H54 (cell line): ENCODE measurements at regions not wholly inside any gene's neighbourhood (a gene's known extent, or its start where the extent isn't known, plus 50 kb on each side); places are given as distances from the start of the nearest gene placed in this dataset.

Experiments
- DNase-seq: peaks from one replicate; pipeline ENCODE4 v3.0.0; 2011; ENCODE audit warnings: low spot score, mixed read lengths; ENCODE audit not compliant: insufficient read length
- FAIRE-seq: peaks from 3 replicates; lab custom pipeline; 2011; peaks lifted over from hg19 to GRCh38; lab: Jason Lieb, UNC
- POLR2A ChIP-seq: IDR thresholded peaks from 2 replicates; pipeline ENCODE4 v1.6.1; 2011; ENCODE audit warnings: low read depth, mild to moderate bottlenecking, low read length

DNA sequence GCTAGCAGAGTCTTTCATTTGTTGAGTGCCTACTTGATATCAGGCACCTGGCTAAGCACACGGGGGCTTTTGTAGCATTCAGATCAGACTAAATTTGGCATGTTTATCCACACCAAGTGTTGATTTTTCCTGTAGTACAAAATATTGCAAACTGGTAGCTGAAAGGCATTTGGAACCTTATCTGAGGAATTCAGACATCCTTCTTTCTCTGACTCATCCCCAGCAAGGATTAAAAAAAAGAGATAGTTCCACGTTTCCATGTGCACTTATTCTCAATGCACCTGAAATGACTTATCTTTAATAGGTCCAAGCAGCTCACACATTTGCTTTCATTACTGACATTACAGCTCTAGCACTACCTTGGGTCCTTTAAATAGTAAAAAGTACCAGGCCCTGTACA is 786.0 kb upstream of the GRM7 start:
- DNase-seq (no peak), FAIRE-seq (no peak)
- no peak for TF ChIP-seq POLR2A

DNA sequence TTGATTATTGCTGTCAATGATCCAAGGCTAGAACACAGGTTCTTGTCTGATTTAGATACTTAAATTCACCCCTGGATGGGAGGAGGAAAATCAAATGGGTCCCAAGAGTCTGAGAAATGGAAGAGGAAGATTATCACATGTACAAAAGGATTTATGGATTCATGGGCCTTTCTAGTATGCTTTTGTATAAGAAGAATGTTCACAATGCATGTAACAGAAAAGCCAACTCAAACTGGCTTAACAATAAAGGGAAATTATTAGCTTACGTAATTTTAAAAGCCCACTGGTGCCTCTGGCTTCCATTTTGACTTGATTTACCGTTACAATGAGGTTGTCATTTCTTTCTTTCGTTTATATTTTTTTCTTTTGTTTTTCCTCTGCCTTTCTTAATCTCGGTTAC is 782.5 kb upstream of the GRM7 start:
- no peak for DNase-seq
- FAIRE-seq: no peak
- no peak for TF ChIP-seq POLR2A

DNA sequence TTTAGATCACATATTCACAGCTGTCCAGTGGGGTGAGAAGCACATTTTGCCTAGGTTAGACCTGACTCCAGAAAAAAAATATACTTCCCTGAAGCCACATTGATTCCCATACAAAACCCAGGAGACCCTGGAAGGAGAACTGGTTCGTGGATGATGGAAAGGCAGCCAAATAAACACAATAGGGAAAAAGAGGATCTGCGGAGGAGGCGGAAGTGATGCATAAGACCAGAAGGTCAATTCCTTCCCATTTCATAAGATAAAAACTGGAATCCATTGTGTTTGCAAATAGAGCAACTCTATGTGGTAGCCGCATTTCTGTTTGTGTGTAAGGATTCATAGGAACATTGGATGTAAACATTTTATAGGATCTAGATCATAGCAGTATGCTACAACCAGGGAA is 781.9 kb upstream of the GRM7 start:
- FAIRE-seq (no peak), DNase-seq (no peak)
- TF ChIP-seq POLR2A: no peak

DNA sequence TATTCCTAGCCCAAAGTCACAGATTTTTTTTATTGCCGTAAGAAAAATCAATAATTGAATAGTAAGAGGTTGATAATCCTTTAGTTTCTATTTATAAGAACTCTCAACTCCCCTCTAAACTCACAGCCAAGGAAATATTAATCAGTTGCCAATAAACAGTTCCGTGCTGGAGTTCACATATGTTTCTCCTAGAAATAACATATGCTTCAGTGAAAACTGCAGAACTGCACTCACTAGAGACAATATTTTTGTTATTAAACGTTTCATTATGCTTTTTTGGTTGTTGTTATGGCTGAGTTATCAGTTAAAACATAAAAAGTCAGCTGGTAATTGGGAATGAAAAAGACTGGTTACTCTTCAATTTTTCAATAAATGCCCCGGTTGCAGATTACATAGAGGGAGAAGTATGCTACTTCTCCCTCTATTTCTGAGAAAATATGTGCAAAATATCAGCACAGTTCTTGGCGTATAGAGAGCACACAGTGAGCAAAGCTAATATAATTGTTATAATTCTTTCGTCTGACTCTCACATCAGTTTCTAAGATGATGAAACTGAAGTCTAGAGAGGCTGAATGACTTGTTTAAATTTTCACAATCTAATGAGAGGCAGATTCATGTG is 781.2 kb upstream of the GRM7 start:
- DNase-seq: no peak
- TF ChIP-seq POLR2A: no peak
- no peak for FAIRE-seq

DNA sequence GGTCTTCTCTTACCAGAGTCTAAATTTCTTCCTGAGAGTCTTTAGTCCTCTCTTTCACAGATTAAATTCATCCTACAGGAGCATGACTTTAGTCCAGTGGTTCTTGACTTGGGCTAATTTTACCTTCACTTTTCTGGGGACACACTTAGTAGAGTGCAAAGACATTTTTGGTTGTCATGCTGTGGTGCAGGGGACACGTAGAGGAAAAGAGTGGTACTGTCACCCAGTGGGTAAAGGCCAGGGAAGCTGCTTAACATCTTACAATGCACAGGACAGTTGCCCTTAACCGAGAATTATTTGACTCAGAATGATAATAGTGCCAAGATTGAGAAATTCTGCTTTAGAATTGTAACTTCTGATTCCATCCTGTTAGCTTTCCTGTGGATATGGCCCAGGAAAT is 772.5 kb upstream of the GRM7 start:
- DNase-seq: no peak
- no peak for FAIRE-seq
- TF ChIP-seq POLR2A: no peak

DNA sequence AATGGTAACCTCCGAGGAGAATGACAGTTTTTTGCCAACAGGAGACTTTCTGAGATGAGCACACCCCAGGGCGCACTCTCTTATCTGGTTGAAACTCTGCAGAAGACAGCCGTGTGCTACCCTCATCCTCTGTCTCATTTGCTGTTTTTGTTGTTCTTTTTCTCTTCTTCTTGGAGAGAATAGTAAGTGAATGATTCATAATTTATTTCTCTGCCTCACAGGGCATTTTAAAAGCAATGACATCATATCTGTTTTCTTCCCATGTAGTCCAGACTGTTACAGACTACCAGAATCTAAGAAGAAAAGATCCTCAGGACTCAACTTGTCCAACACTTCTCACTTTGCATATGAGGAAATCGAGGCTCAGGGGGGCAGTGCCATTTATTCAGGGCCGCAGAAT is 771.1 kb upstream of the GRM7 start:
- FAIRE-seq: no peak
- no peak for DNase-seq
- no peak for TF ChIP-seq POLR2A

DNA sequence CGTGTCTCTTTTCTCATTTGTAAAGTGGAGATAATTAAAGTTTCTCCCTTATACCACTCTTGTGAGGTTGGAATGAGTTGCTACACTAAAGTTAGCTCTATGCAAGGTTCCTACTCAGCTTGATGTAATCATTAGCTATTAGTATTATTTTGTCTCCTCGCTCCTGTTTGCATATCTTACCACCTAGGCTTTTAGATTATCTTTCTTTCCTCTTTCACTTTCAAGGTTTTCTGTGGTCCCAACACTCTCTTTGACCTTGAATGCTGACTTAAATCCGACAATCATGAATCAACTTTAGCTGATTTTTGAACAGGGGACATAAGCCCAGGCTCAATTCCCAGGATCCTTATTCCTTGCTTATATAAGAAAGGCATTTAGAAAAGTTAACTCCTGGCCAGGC is 769.7 kb upstream of the GRM7 start:
- FAIRE-seq: no peak
- no peak for DNase-seq
- TF ChIP-seq POLR2A: no peak

DNA sequence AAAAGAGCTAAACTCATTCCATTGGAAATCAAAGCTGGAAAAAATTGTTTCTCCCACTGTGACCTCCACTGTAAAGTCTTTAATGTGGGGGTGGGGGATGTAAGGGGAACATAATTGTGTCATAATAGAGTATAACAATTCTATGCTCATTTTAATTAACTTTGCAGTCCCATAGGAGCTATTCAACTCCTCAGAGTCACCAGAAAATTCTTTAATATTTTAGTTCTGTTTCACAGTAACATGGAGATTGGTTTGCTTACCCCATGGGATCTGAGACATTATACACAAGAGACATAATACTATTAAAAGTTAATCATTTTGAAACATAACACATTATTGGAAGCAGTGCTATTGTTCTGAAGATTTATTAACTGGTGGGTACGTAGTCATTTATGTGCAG is 765.9 kb upstream of the GRM7 start:
- TF ChIP-seq POLR2A: no peak
- DNase-seq: no peak
- FAIRE-seq: no peak

DNA sequence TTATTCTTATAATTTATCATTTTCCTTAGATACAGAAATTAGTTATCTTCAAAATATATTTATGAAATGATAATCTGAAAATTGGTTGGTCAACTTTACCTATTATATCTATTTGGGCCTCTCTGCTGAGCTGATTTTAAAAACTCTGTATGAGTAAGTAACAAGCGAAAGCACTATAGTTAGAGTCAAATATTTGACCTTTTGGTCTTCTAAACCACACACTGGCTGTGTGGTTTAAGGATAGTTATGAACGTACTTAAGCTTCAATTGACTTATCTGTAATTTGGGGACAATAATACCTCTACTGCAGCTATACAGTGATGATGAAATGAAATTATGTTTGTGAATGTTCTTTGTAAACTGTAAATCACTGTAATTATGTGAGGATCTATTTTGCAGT is 763.9 kb upstream of the GRM7 start:
- FAIRE-seq (no peak), DNase-seq (no peak)
- TF ChIP-seq POLR2A: no peak

DNA sequence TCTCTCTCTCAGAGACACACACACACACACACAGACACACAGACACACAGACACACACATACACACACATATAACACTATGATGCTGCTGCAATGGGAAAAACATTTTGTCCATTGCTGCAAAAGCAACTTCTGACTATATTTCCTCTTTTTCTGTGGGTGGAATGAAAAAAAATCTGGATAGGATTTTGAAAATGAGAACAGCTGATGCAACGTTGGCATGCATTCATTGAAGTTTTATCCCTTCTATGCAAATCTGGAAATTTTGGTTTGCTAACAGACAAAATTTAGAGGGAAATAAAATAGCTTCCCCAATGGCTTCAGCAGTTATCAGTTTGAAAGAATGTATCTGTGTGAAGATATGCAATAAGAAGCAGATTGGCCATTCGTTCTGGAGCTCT is 763.4 kb upstream of the GRM7 start:
- TF ChIP-seq POLR2A: no peak
- DNase-seq (no peak), FAIRE-seq (no peak)

DNA sequence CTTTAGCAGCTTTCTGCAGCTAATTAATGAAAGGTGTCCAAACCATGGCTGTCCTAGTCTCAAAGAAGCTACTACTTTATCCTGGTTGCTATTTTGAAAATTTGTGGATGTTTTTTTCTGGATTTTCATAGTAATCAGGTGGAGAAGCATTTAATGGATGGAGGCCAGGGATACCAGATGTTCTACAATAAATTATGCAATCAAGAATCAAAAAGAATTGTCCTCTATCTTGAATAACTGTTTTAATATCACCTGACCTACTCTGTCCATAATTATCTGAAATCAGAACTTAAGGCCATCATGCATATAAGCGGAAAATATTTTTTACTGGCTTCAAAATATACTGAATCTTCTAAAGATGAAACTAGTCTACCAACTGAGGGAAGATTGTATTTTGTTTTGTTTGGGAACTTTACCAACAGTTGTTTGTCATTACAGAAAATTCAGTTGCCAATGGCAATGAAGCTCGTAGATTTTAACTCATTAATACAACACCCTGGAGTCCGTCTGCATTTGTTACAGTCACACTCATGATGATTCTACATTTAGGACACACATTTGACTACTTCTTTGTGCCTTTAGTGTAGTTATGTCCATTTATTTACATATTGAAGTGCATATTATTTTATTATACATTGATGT is 762.3 kb upstream of the GRM7 start:
- FAIRE-seq (no peak), DNase-seq (no peak)
- TF ChIP-seq POLR2A: no peak

DNA sequence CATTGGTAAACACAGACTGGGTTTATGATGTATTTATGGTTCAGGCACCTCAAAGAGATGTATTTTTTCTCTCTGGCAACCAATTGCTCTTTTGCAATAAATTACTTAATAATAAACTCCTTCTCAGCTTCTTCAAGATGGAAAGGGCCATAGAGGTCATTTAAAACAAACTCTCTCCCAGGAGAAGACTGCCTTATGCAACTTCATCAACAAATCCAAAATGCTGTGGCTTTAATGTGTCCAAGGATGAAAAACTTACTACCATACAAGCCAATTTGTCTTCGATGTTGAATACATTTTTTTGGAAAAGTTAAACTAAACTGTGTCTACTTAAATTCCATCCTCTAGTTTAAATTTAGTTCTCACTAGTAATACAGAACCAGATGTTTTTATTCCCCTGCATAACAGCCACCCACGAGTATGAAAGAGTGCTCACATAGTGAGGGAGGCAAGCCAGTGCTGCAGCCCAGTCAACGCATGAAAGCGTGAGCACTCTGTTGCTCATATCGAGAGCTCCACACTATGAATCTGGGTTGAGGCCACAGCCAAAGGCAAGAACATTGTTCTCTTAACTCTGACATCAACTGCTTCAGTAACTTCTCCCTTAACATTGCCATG is 761.3 kb upstream of the GRM7 start:
- no peak for TF ChIP-seq POLR2A
- DNase-seq (no peak), FAIRE-seq (no peak)

DNA sequence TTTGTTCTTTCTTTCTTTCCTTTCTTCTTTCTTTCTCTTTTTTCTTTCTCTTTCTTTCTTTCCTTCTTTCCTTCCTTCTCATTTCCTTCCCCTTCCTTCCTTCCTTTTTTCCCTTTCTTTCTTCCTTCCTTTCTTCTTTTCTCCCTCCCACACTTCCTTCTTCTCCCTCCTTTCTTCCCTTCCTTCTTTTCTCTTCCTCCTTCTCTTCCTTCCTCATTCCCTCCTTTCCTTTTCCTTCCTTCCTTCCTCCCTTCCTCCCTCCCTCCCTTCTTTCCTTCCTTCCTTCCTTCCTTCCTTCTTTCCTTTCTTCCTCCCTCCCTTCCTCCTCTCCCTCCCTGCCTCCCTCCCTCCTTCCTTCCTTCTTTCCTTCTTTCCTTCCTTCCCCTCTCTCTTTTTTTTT is 755.7 kb upstream of the GRM7 start:
- FAIRE-seq (no peak), DNase-seq (no peak)
- no peak for TF ChIP-seq POLR2A

DNA sequence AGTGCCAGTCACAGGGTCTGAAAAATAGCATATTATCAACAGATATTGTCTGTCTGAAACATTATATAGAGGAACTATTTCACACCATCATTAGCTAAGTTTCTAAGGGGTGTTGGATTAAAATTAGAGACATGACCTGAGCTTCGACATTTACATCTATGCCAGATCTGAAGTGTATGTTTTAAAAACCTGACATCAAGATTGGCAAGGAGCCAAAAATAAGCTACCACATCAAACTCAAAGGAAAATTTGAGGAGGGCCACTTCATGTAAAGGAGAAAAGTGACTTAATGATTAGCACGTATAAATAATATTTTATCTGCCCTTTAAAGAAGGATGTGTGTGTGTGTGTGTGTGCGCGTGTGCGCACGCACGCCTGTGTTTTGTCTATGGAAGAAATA is 752.0 kb upstream of the GRM7 start:
- FAIRE-seq (no peak), DNase-seq (no peak)
- no peak for TF ChIP-seq POLR2A

DNA sequence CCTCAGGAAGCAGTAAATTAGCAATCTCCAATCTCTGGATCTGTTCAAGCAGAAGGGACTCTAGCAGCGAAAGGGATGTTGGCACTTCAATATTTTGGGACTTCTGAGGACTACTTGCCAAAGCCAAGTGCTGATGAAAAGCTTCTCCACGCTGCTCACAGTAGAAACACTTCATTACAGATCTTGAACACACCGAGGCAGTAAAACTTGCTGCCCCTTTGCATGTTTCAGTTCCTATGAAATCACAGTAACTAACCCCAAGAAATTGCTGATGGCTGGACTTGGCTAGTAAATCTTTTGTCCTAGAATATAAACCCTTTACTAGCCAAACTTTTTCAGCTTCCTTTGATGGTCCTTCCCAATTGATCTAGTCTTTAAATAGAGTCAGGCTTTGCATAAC is 750.5 kb upstream of the GRM7 start:
- no peak for TF ChIP-seq POLR2A
- FAIRE-seq (no peak), DNase-seq (no peak)
